ENCODE measurements at regions not wholly inside any gene's neighbourhood (a gene's known extent, or its start where the extent isn't known, plus 50 kb on each side); places are given as distances from the start of the nearest gene placed in this dataset.

- TF ChIP-seq, protein P1, sequence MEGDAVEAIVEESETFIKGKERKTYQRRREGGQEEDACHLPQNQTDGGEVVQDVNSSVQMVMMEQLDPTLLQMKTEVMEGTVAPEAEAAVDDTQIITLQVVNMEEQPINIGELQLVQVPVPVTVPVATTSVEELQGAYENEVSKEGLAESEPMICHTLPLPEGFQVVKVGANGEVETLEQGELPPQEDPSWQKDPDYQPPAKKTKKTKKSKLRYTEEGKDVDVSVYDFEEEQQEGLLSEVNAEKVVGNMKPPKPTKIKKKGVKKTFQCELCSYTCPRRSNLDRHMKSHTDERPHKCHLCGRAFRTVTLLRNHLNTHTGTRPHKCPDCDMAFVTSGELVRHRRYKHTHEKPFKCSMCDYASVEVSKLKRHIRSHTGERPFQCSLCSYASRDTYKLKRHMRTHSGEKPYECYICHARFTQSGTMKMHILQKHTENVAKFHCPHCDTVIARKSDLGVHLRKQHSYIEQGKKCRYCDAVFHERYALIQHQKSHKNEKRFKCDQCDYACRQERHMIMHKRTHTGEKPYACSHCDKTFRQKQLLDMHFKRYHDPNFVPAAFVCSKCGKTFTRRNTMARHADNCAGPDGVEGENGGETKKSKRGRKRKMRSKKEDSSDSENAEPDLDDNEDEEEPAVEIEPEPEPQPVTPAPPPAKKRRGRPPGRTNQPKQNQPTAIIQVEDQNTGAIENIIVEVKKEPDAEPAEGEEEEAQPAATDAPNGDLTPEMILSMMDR (IDR thresholded peaks at IDR 0.05), result no peak
- TF ChIP-seq REST (IDR thresholded peaks at IDR 0.05; ENCODE audit: insufficient read depth in 1 of 2, low read depth in 2 of 2, low read length in 1 of 2) (no peak), POLR2AphosphoS5 (IDR thresholded peaks at IDR 0.05; ENCODE audit: low read depth, low read length) (no peak)
Measured at GRCh38 chr21:22223385-22223784, 1225.2 kb downstream of the NCAM2 start.

Measured in Panc1 (cell line).